Activated T-helper 1 cell treated with anti-CD3 and anti-CD28 coated beads, Interleukin-2, amount 50 U/mL, for 16 hours (primary cell): ENCODE measurements at regions not wholly inside any gene's neighbourhood (a gene's known extent, or its start where the extent isn't known, plus 50 kb on each side); places are given as distances from the start of the nearest gene placed in this dataset.

ENCODE experiments used
- DNase-seq, 2 donors: peaks; one replicate each; pipeline ENCODE4 v3.0.0-alpha.2; 2020; ENCODE audit warnings: low read depth in 1 of 2, low spot score in 1 of 2

- DNase-seq = no peak
These were observed 108.5 kb upstream of the NHSL1 start for GRCh38 chr6:138607478-138608433.

GRCh38 chr6:138608896-138609295 is 109.6 kb upstream of the NHSL1 start:
- no peak for DNase-seq

- no peak for DNase-seq
These were observed 110.6 kb upstream of the NHSL1 start for GRCh38 chr6:138609801-138610430.

- DNase-seq = no peak
These were observed 111.5 kb upstream of the NHSL1 start for GRCh38 chr6:138610816-138611215.

GRCh38 chr6:138614151-138614550 is 114.9 kb upstream of the NHSL1 start:
- no peak for DNase-seq

GRCh38 chr6:138618168-138618567 is 118.9 kb upstream of the NHSL1 start:
- no peak for DNase-seq

- no peak for DNase-seq
These were observed 121.3 kb upstream of the NHSL1 start for GRCh38 chr6:138620630-138621029.

- no peak for DNase-seq
These were observed 123.7 kb upstream of the NHSL1 start for GRCh38 chr6:138622967-138623366.

GRCh38 chr6:138631566-138631965 is 132.3 kb upstream of the NHSL1 start:
- DNase-seq = no peak

- DNase-seq = no peak
These were observed 135.7 kb upstream of the CCDC28A start for GRCh38 chr6:138637822-138638221.

GRCh38 chr6:138638604-138639003 is 135.0 kb upstream of the CCDC28A start:
- no peak for DNase-seq

- no peak for DNase-seq
These were observed 133.5 kb upstream of the CCDC28A start for GRCh38 chr6:138640028-138640427.

- no peak for DNase-seq
These were observed 130.4 kb upstream of the CCDC28A start for GRCh38 chr6:138643210-138643609.

GRCh38 chr6:138645976-138646640 is 127.5 kb upstream of the CCDC28A start:
- DNase-seq = no peak

- DNase-seq = no peak
These were observed 126.6 kb upstream of the CCDC28A start for GRCh38 chr6:138647006-138647405.

- no peak for DNase-seq
These were observed 125.4 kb upstream of the CCDC28A start for GRCh38 chr6:138648127-138648526.

GRCh38 chr6:138651491-138651890 is 122.1 kb upstream of the CCDC28A start:
- no peak for DNase-seq

GRCh38 chr6:138652824-138653223 is 120.7 kb upstream of the CCDC28A start:
- DNase-seq = no peak

- DNase-seq = no peak
These were observed 120.1 kb upstream of the CCDC28A start for GRCh38 chr6:138653435-138653834.

- no peak for DNase-seq
These were observed 118.6 kb upstream of the CCDC28A start for GRCh38 chr6:138654715-138655634.

- no peak for DNase-seq
These were observed 117.7 kb upstream of the CCDC28A start for GRCh38 chr6:138655828-138656227.
